ENCODE measurements at regions not wholly inside any gene's neighbourhood (a gene's known extent, or its start where the extent isn't known, plus 50 kb on each side); places are given as distances from the start of the nearest gene placed in this dataset.
"Not testable (repeated sequence)": the region's sequence is repeated elsewhere in the genome, so short reads cannot be mapped to it uniquely, and the experiment has no call there.

DNA sequence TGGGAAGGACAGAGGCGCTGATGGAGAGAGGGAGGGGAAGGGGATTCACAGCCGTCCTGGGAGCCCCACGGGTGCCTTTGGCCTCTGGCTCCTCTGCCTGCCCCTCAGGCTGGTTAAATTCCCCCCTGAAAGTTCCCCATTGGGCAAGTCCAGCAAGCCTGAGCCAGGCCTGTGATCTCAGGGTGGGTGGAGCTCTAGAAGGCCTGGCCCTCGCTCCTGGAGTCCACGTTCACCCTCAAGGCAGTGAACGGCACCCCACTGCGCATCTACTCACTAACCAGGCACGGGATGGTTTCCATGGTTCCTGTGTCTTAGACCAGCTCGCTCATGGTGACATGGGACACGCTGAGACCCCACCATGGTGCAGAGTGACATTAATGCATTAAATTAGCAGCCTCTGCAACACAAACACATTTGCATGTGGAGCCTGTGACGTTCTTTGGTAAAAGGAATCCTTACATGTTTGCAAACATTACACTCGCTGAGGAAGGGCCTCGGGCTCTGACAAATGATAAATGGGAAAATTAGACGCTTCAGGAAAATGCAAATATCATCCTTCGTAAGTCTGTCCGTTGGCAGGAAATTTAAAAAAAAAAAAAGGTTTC is 452.7 kb downstream of the PREX1 start:
- peaks cover 14% of the 10 kb centered on the region for H3K4me1 ChIP-seq
- TF ChIP-seq POLR2AphosphoS5 (IDR thresholded peaks at IDR 0.05; ENCODE audit: insufficient read depth in 1 of 2, low read depth in 1 of 2): no peak
- TF ChIP-seq, protein P1, sequence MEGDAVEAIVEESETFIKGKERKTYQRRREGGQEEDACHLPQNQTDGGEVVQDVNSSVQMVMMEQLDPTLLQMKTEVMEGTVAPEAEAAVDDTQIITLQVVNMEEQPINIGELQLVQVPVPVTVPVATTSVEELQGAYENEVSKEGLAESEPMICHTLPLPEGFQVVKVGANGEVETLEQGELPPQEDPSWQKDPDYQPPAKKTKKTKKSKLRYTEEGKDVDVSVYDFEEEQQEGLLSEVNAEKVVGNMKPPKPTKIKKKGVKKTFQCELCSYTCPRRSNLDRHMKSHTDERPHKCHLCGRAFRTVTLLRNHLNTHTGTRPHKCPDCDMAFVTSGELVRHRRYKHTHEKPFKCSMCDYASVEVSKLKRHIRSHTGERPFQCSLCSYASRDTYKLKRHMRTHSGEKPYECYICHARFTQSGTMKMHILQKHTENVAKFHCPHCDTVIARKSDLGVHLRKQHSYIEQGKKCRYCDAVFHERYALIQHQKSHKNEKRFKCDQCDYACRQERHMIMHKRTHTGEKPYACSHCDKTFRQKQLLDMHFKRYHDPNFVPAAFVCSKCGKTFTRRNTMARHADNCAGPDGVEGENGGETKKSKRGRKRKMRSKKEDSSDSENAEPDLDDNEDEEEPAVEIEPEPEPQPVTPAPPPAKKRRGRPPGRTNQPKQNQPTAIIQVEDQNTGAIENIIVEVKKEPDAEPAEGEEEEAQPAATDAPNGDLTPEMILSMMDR (IDR thresholded peaks at IDR 0.05): no peak
- TF ChIP-seq POLR2A (IDR thresholded peaks at IDR 0.05): no peak

DNA sequence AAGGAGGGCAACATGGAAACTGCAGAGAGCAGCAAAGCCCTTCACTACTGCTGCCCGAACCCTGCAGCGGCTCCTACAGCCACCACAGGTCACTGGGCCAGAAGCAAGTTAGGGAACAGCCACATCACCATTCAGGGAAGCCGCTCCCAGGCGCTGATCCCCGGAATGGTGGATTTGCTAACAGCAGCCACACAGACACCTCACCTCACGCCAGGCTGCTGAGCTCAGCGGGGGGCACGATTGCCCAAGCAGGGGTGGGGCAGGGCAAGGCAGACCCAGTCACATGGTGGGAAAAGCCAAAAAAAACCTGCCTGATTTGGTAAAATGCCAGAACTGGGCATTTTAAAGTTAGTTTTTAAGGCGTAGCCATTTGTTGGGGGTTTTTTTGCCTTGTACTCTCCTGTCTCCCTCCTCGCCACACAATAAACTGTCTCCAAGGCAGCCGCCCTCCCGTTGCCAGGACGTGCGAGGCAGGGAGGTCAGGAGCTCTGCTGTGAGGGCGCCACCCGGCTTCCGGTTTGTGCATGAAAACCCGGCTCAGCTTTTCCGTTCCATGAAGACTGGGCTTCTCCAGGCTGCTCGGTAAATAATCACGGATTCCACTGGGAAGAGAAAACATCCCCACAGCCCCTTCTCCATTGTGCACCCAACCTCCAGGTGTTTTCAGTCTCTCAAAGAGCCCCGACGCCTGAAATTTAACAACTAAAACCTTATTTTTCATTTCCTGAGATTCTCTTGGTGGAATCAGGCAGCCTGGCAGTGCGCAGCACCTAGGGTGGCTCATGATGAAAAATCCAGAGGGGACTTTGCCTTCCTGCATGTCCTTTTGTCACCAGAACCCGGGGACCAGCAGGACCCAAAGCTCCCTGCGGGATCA is 453.5 kb downstream of the PREX1 start:
- intact Hi-C loops (cut with DNase I); H3K9me3 ChIP-seq; H3K36me3 ChIP-seq; H3K27ac ChIP-seq; DNase-seq (ENCODE audit: extremely low spot score in 2 of 2); H3K4me3 ChIP-seq; H3K27me3 ChIP-seq: not testable (repeated sequence)
- TF ChIP-seq POLR2AphosphoS5 (IDR thresholded peaks at IDR 0.05; ENCODE audit: insufficient read depth in 1 of 2, low read depth in 1 of 2): peak; percentile 49 to 51
- H3K4me1 ChIP-seq: peaks cover 15% of the 10 kb centered on the region

More for the DNA sequence above, 452.7 kb downstream of the PREX1 start:
- H3K9me3 ChIP-seq: no peaks in the 10 kb centered on the region
- H3K4me3 ChIP-seq: no peak overlapping the region
- DNase-seq (ENCODE audit: extremely low spot score in 2 of 2): no peak
- H3K27me3 ChIP-seq: no peaks in the 10 kb centered on the region
- no peaks in the 10 kb centered on the region for H3K36me3 ChIP-seq
- H3K27ac ChIP-seq: no peak overlapping the region
- intact Hi-C loops (cut with DNase I): no loop called here

DNA sequence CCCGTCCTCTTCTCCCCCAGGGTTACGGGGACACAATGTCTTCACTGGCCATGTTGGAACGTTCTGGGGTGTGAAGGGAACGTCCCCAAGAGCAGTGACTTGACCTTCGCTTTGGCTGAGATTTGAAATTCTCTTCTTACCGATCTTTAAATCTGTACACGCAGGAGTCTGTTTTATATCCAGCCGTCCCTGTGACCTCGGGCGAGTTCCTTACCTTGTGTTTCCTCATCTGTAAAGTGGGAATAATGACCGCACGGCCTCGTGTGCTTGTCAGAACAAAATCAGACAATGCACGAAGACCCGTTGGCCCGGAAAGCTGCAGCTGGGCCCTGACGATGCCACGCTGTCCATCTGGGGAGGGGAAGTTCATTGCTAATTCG is 454.3 kb downstream of the PREX1 start:
- Histone ChIP-seq H3K27ac (no peak overlapping the region), H3K4me3 (no peak overlapping the region), H3K9me3 (no peaks in the 10 kb centered on the region), H3K27me3 (no peaks in the 10 kb centered on the region), H3K36me3 (no peaks in the 10 kb centered on the region), H3K4me1 (peaks cover 22% of the 10 kb centered on the region)
- DNase-seq (ENCODE audit: extremely low spot score in 2 of 2): no peak
- intact Hi-C loops (cut with DNase I): no loop called here
- no peak for TF ChIP-seq POLR2AphosphoS5 (IDR thresholded peaks at IDR 0.05; ENCODE audit: insufficient read depth in 1 of 2, low read depth in 1 of 2)

DNA sequence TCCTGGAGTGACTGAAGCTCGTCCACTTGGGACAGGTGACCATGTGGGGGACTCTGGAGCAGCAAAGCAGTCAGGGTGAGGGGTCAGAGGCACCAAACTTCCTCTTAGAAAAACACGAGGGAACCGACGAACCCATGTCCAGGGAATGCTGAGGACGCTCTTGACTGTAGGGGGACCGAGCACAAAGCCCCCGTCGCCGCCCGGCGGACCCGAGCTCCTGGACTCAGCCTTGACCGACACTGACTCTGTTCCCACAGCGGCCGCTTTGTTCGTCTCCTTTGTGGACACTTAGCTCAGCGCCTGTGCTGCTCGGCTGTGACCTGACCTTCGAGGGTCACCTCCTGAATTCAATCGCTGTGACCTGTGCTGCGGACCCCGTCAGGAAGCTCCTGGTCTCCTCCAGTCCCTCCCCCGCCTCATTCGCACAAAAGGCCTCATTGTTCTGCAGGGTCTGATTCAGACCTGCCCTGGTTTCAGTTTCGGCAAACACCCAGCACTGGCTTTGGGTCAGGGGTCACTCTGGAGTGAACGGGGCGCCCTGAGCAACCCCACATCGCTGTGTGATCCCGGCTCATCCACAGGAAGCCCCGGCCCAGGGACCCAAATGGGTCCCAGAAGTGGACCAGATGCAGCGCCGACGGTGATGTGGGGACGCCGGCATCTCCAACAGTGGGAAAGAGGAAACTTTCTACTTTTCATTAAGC is 454.8 kb downstream of the PREX1 start:
- H3K27ac ChIP-seq; H3K4me3 ChIP-seq; H3K27me3 ChIP-seq; DNase-seq (ENCODE audit: extremely low spot score in 2 of 2); H3K36me3 ChIP-seq; H3K9me3 ChIP-seq; intact Hi-C loops (cut with DNase I): not testable (repeated sequence)
- H3K4me1 ChIP-seq: peaks cover 23% of the 10 kb centered on the region

DNA sequence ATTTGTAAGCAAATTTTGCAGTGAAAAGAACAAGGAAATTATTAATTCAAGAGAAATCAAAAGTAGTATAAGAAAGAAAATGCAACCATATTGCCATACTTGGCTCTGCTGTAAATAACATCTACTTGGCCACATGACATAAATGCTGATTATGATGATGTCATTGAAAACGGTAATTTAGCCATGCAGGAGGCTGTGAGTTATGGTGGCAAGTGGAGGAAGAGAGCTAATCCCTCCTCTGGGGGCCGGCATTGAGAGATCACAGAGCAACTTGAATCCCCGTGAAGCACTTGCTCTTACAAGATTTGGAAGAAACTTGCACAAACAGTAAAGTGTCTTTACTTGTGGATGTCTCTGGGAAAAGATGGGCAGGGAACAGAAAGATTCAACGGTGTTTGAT is 456.6 kb downstream of the PREX1 start:
- H3K27ac ChIP-seq: no peak overlapping the region
- H3K9me3 ChIP-seq: no peaks in the 10 kb centered on the region
- peaks cover 27% of the 10 kb centered on the region for H3K4me1 ChIP-seq
- H3K36me3 ChIP-seq: no peaks in the 10 kb centered on the region
- H3K4me3 ChIP-seq: no peak overlapping the region
- no peaks in the 10 kb centered on the region for H3K27me3 ChIP-seq
- TF ChIP-seq POLR2A (IDR thresholded peaks at IDR 0.05) (no peak), POLR2AphosphoS5 (IDR thresholded peaks at IDR 0.05; ENCODE audit: insufficient read depth in 1 of 2, low read depth in 1 of 2) (no peak)
- TF ChIP-seq, protein P1 (IDR thresholded peaks at IDR 0.05): no peak
- no peak for DNase-seq (ENCODE audit: extremely low spot score in 2 of 2)
- intact Hi-C loops (cut with DNase I): no loop called here

DNA sequence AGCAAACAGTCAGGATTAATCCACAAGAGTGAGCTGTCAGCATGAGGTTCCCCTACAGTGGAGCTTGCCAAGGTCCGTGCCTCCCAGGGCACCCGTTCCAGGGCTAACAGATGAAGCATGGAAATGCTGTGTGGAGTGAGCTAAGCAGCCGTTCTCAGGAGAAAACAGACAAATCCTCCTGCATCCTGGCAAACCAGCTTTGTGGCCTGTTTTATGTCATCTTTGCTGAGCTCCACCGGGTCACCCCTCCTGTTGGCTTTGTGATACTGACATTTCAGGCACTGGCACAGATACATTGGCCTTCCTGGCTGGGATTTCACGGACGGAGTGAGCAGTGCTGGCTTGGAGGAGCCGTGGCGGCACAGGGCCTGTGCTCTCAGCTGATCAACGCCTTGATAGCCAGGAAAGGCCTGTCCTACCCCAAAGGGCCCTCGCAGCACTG is 459.2 kb downstream of the PREX1 start:
- H3K4me3 ChIP-seq; H3K36me3 ChIP-seq; H3K9me3 ChIP-seq; DNase-seq (ENCODE audit: extremely low spot score in 2 of 2); H3K27ac ChIP-seq; intact Hi-C loops (cut with DNase I); H3K27me3 ChIP-seq: not testable (repeated sequence)
- H3K4me1 ChIP-seq: peaks cover 13% of the 10 kb centered on the region

DNA sequence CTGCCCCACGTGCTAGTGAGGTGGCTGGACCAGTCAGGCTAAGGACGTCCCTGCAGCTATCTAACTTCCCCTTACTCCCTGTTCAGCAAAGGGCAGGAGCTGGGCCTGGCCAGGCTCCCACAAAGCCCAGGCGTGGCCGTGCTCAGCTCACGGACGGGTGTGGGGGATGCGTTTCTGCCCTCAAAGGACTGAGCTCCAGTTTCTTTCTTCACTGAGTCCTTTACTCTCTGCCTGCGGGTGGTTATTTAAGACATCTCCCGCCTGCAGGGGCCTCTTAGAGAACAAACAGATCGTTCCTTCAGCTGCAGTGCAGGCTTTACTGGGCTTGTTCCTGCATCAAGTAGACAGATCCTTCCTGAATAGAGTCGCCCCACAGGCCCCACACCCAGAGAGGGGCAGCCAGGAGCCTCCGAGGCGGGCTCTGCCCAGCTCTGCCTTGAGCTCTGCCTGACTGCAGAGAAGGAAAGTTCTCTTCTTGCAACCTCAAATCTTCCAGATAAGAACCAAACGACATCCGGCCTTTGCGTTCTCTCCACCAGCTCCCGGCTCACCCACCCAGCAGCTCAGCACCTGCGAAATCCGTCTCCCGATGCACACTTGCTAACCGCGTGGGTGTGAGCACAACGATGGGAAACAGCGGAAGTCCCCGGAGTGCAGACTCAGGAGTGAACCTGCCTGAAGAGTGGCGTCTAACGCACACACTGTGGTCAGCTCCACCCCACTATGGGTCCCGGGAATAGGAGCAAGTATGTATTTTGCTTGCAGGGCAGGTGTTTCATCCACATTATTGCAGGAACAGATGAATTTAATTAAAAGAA is 460.0 kb downstream of the PREX1 start:
- H3K4me3 ChIP-seq; H3K27ac ChIP-seq; DNase-seq (ENCODE audit: extremely low spot score in 2 of 2); H3K9me3 ChIP-seq; intact Hi-C loops (cut with DNase I); H3K27me3 ChIP-seq; H3K36me3 ChIP-seq: not testable (repeated sequence)
- peaks cover 13% of the 10 kb centered on the region for H3K4me1 ChIP-seq
